Lower leg skin (tissue), 3 donors: ENCODE measurements at regions not wholly inside any gene's neighbourhood (a gene's known extent, or its start where the extent isn't known, plus 50 kb on each side); places are given as distances from the start of the nearest gene placed in this dataset.

Experiments
- CTCF ChIP-seq, 3 donors: fragments of 450-650 bp; IDR thresholded peaks; one replicate each; pipeline ENCODE4 v1.5.1; 2016; ENCODE audit warnings: antibody characterized with exemption in 3 of 3, mild to moderate bottlenecking in 3 of 3, moderate library complexity in 2 of 3
- POLR2A ChIP-seq, 2 donors: fragments of 450-650 bp; IDR thresholded peaks; one replicate each; pipeline ENCODE4 v1.6.1; 2016 to 2017; ENCODE audit warnings: antibody characterized with exemption in 2 of 2, mild to moderate bottlenecking in 1 of 2, moderate library complexity in 1 of 2

GRCh38 chr20:30611239-30611984 is 646.1 kb upstream of the DEFB115 start:
- TF ChIP-seq CTCF (IDR thresholded peaks at IDR 0.05) (no peak), POLR2A (IDR thresholded peaks at IDR 0.05) (no peak)
